H9 (cell line): ENCODE measurements at regions not wholly inside any gene's neighbourhood (a gene's known extent, or its start where the extent isn't known, plus 50 kb on each side); places are given as distances from the start of the nearest gene placed in this dataset.

ENCODE experiments used
- DNase-seq: peaks from one replicate; pipeline ENCODE4 v3.0.0-alpha.2; 2017
- H2AFZ ChIP-seq: one replicate; pipeline ENCODE4 v1.6.1; 2013; ENCODE audit warnings: mild to moderate bottlenecking, low read length, control low read depth, moderate library complexity
- H2AK5ac ChIP-seq: 2 replicates; pipeline ENCODE4 v1.6.1; 2013; ENCODE audit warnings: low read length, control low read depth, mixed read lengths; ENCODE audit not compliant: insufficient read length
- H2BK120ac ChIP-seq: one replicate; pipeline ENCODE4 v1.6.1; 2013; ENCODE audit warnings: low read depth, mild to moderate bottlenecking, low read length, control low read depth, inconsistent platforms; ENCODE audit not compliant: poor library complexity, severe bottlenecking
- H2BK12ac ChIP-seq: 2 replicates; pipeline ENCODE4 v1.6.1; 2013; ENCODE audit warnings: low read length, control low read depth, mixed read lengths, low read depth; ENCODE audit not compliant: insufficient read length
- H2BK15ac ChIP-seq: 2 replicates; pipeline ENCODE4 v1.6.1; 2013; ENCODE audit warnings: low read depth, low read length, control low read depth
- H2BK20ac ChIP-seq: one replicate; pipeline ENCODE4 v1.6.1; 2013; ENCODE audit warnings: low read depth, mild to moderate bottlenecking, low read length, control low read depth, inconsistent platforms; ENCODE audit not compliant: poor library complexity, severe bottlenecking
- H2BK5ac ChIP-seq: 2 replicates; pipeline ENCODE4 v1.6.1; 2013; ENCODE audit warnings: low read length, control low read depth, mixed read lengths; ENCODE audit not compliant: insufficient read length
- H3K14ac ChIP-seq: 2 replicates; pipeline ENCODE4 v1.6.1; 2013; ENCODE audit warnings: low read length, control low read depth; ENCODE audit not compliant: insufficient read depth
- H3K18ac ChIP-seq: 2 replicates; pipeline ENCODE4 v1.6.1; 2013; ENCODE audit warnings: low read depth, mild to moderate bottlenecking, mixed read lengths, low read length, control low read depth; ENCODE audit not compliant: insufficient read length
- H3K23ac ChIP-seq: 2 replicates; pipeline ENCODE4 v1.6.1; 2013; ENCODE audit warnings: low read length, control low read depth, mixed read lengths, low read depth; ENCODE audit not compliant: insufficient read length
- H3K23me2 ChIP-seq: 2 replicates; pipeline ENCODE4 v1.6.1; 2013; ENCODE audit warnings: low read depth, mild to moderate bottlenecking, mixed read lengths, low read length, control low read depth; ENCODE audit not compliant: insufficient read length, poor library complexity, severe bottlenecking
- H3K27ac ChIP-seq: 2 replicates; pipeline ENCODE4 v1.5.1; 2013; ENCODE audit warnings: low read length, control low read depth, mixed read lengths, low read depth; ENCODE audit not compliant: insufficient read length
- H3K27me3 ChIP-seq: 2 replicates; pipeline ENCODE4 v1.6.1; 2013; ENCODE audit warnings: low read length, control low read depth, inconsistent platforms; ENCODE audit not compliant: insufficient read depth
- H3K4ac ChIP-seq: 2 replicates; pipeline ENCODE4 v1.6.1; 2013; ENCODE audit warnings: low read depth, mild to moderate bottlenecking, control low read depth, inconsistent platforms, low read length, moderate library complexity
- H3K4me1 ChIP-seq: 2 replicates; pipeline ENCODE4 v1.6.1; 2013; ENCODE audit warnings: low read length, control low read depth, inconsistent platforms; ENCODE audit not compliant: insufficient read depth
- H3K4me2 ChIP-seq: 2 replicates; pipeline ENCODE4 v1.6.1; 2013; ENCODE audit warnings: low read length, control low read depth, mixed read lengths; ENCODE audit not compliant: insufficient read length, insufficient read depth
- H3K56ac ChIP-seq: 2 replicates; pipeline ENCODE4 v1.6.1; 2013; ENCODE audit warnings: low read depth, mild to moderate bottlenecking, mixed read lengths, low read length, control low read depth; ENCODE audit not compliant: insufficient read length
- H3K79me1 ChIP-seq: 2 replicates; pipeline ENCODE4 v1.6.1; 2013; ENCODE audit warnings: low read depth, mild to moderate bottlenecking, moderate library complexity, low read length, control low read depth, inconsistent platforms; ENCODE audit not compliant: insufficient read depth, poor library complexity, severe bottlenecking
- H3K79me2 ChIP-seq: 2 replicates; pipeline ENCODE4 v1.6.1; 2013; ENCODE audit warnings: low read length, control low read depth, inconsistent platforms; ENCODE audit not compliant: insufficient read depth
- H3K9ac ChIP-seq: 2 replicates; pipeline ENCODE4 v1.6.1; 2013; ENCODE audit warnings: low read length, control low read depth, mixed read lengths; ENCODE audit not compliant: insufficient read length; ENCODE audit errors: extremely low read depth
- H3K9me3 ChIP-seq: one replicate; pipeline ENCODE4 v1.6.1; 2013; ENCODE audit warnings: low read depth, low read length, inconsistent platforms; ENCODE audit not compliant: control insufficient read depth
- H3T11ph ChIP-seq: one replicate; pipeline ENCODE4 v1.6.1; 2013; ENCODE audit warnings: mild to moderate bottlenecking, low read length, control low read depth, inconsistent platforms
- H4K20me1 ChIP-seq: one replicate; pipeline ENCODE4 v1.6.1; 2013; ENCODE audit not compliant: control insufficient read depth, insufficient read length, insufficient read depth
- H4K5ac ChIP-seq: 2 replicates; pipeline ENCODE4 v1.6.1; 2013; ENCODE audit warnings: low read depth, mild to moderate bottlenecking, mixed read lengths, low read length, control low read depth; ENCODE audit not compliant: insufficient read length
- H4K8ac ChIP-seq: replicated peaks from 2 replicates; pipeline ENCODE4 v1.6.1; 2013; ENCODE audit warnings: low read length, control low read depth, mixed read lengths, low read depth; ENCODE audit not compliant: insufficient read length
- H4K91ac ChIP-seq: 2 replicates; pipeline ENCODE4 v1.6.1; 2013; ENCODE audit warnings: low read depth, mild to moderate bottlenecking, moderate library complexity, mixed read lengths, low read length, control low read depth; ENCODE audit not compliant: insufficient read length
- H3K27ac Mint-ChIP-seq, 3 experiments: 2 replicates in 2 of 3; 3 replicates in 1 of 3; pipeline ENCODE4 v1.8.0; 2020 to 2021; ENCODE audit warnings: mixed read lengths in 3 of 3, mild to moderate bottlenecking in 1 of 3, moderate library complexity in 1 of 3
- H3K27me3 Mint-ChIP-seq: 2 replicates; pipeline ENCODE4 v1.8.0; 2021; ENCODE audit warnings: low read depth, mild to moderate bottlenecking, moderate library complexity, mixed read lengths
- H3K36me3 Mint-ChIP-seq, 3 experiments: 2 replicates in 2 of 3; 3 replicates in 1 of 3; pipeline ENCODE4 v1.8.0; 2020 to 2021; ENCODE audit warnings: low read depth in 3 of 3, mixed read lengths in 3 of 3; ENCODE audit not compliant: insufficient read depth in 1 of 3
- H3K4me1 Mint-ChIP-seq, 2 experiments: 2 replicates each; pipeline ENCODE4 v1.8.0; 2020; ENCODE audit warnings: mixed read lengths in 2 of 2
- H3K4me3 Mint-ChIP-seq, 2 experiments: 2 replicates in 1 of 2; 3 replicates in 1 of 2; pipeline ENCODE4 v1.8.0; 2020 to 2021; ENCODE audit warnings: mild to moderate bottlenecking in 2 of 2, mixed read lengths in 2 of 2, moderate library complexity in 1 of 2
- H3K9me3 Mint-ChIP-seq, 2 experiments: 2 replicates in 1 of 2; 3 replicates in 1 of 2; pipeline ENCODE4 v1.8.0; 2020; ENCODE audit warnings: mild to moderate bottlenecking in 2 of 2, mixed read lengths in 2 of 2, moderate library complexity in 1 of 2
- WGBS: extraction: QIAGEN DNeasy Blood & Tissue Kit; methylation state at CpG from one replicate; pipeline ENCODE4 v1.1.7; 2013; ENCODE audit warnings: missing lambda C conversion rate, low lambda C conversion rate, mixed read lengths; ENCODE audit not compliant: insufficient read length; ENCODE audit errors: extremely low coverage; 5-methylcytosine and 5-hydroxymethylcytosine counted together
- TF ChIP-seq, protein P1 (sequence below): fragments of 200-600 bp; sonication (generic); conservative IDR thresholded peaks from 3 replicates; pipeline ENCODE4 v1.8.0; 2021; ENCODE audit warnings: antibody characterized with exemption, mild to moderate bottlenecking

DNA sequence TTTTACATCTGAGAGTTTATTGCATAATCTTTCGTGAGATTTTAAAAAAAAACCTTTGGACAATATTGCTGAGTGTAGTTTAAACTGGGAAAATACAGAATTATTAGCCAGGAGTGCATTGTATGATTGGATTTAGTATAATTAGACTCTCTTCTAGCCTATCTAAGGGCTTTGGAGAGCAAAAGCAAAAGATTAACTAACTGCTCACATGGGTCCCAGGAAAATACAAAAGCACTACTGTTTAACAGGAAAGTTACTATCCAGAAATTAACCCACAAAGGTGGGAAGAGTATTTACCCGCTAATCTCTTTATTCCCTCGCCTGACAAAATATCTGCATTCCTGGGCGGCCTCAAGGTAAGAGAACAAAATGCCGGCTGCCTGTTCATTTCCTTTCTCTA, 309.5 kb downstream of the ATXN7L3B start:
- Histone ChIP-seq H3K79me2 (no peaks in the 10 kb centered on the region), H3K4ac (no peak overlapping the region), H3K23ac (no peak overlapping the region), H3K23me2 (no peaks in the 10 kb centered on the region), H2AK5ac (no peak overlapping the region), H2AFZ (no peak overlapping the region), H3K56ac (no peak overlapping the region), H2BK5ac (no peak overlapping the region), H4K91ac (no peak overlapping the region), H3K79me1 (no peaks in the 10 kb centered on the region), H2BK12ac (no peak overlapping the region), H3K9me3 (no peaks in the 10 kb centered on the region), H3T11ph (no peak overlapping the region), H3K4me1 (no peaks in the 10 kb centered on the region), H3K4me2 (no peak overlapping the region), H4K20me1 (no peaks in the 10 kb centered on the region), H2BK120ac (no peak overlapping the region), H3K27me3 (no peaks in the 10 kb centered on the region), H3K9ac (no peak overlapping the region), H2BK20ac (no peak overlapping the region), H3K27ac (no peak overlapping the region), H2BK15ac (no peak overlapping the region), H3K14ac (no peak overlapping the region), H4K5ac (no peak overlapping the region), H4K8ac (no peak overlapping the region), H3K18ac (no peak overlapping the region)
- WGBS = no CpG with 5 or more reads among the region's 5 CpGs
- Mint-ChIP-seq H3K4me3 (no peak overlapping the region), H3K36me3 (no peaks in the 10 kb centered on the region), H3K9me3 (no peaks in the 10 kb centered on the region), H3K27me3 (no peaks in the 10 kb centered on the region), H3K27ac (no peak overlapping the region), H3K4me1 (no peaks in the 10 kb centered on the region)
- TF ChIP-seq, protein P1, sequence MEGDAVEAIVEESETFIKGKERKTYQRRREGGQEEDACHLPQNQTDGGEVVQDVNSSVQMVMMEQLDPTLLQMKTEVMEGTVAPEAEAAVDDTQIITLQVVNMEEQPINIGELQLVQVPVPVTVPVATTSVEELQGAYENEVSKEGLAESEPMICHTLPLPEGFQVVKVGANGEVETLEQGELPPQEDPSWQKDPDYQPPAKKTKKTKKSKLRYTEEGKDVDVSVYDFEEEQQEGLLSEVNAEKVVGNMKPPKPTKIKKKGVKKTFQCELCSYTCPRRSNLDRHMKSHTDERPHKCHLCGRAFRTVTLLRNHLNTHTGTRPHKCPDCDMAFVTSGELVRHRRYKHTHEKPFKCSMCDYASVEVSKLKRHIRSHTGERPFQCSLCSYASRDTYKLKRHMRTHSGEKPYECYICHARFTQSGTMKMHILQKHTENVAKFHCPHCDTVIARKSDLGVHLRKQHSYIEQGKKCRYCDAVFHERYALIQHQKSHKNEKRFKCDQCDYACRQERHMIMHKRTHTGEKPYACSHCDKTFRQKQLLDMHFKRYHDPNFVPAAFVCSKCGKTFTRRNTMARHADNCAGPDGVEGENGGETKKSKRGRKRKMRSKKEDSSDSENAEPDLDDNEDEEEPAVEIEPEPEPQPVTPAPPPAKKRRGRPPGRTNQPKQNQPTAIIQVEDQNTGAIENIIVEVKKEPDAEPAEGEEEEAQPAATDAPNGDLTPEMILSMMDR = no peak
- no peak for DNase-seq
